ENCODE measurements at regions not wholly inside any gene's neighbourhood (a gene's known extent, or its start where the extent isn't known, plus 50 kb on each side); places are given as distances from the start of the nearest gene placed in this dataset.

GRCh38 chr14:46788994-46789393 is 137.4 kb upstream of the RPL10L start:
- no peaks in the 10 kb centered on the region for H3K27me3 ChIP-seq (ENCODE audit: control insufficient read depth, insufficient read depth, low read length)
- H3K9me1 ChIP-seq (ENCODE audit: insufficient read depth, low read length), result no peaks in the 10 kb centered on the region
- no peak overlapping the region for H2BK15ac ChIP-seq (ENCODE audit: low read depth, low read length)
- dilution Hi-C loops (cut with HindIII; ENCODE audit: low sequenced_read_pairs, unreplicated experiment) (no loop called here), in situ Hi-C loops (cut with MboI; ENCODE audit: low sequenced_read_pairs) (no loop called here), intact Hi-C loops (cut with micrococcal nuclease) (no loop called here)
- no peak overlapping the region for H3K4ac ChIP-seq (ENCODE audit: low read depth, low read length)
- no peak overlapping the region for H3K9ac ChIP-seq (ENCODE audit: low read depth, low read length)
- H3K4me2 ChIP-seq (ENCODE audit: low read depth, low read length), result no peak overlapping the region
- H3K23ac ChIP-seq (ENCODE audit: low read depth, low read length), result no peak overlapping the region
- H2AK9ac ChIP-seq (replicated peaks; ENCODE audit: low read depth, low read length, poor library complexity), result no peak overlapping the region
- ChIA-PET POLR2A (ENCODE audit: unreplicated experiment) (interaction anchor here (0.6 kb wide), 1 partner anchor 907 kb away, joined by 3 read pairs; no protein-coding TSS in a partner anchor), CTCF (no interaction called here)
- no peak overlapping the region for H4K91ac ChIP-seq (ENCODE audit: insufficient read depth, low read depth, low read length)
- no peak overlapping the region for H2BK5ac ChIP-seq (ENCODE audit: low read depth, low read length, poor library complexity, severe bottlenecking)
- no peaks in the 10 kb centered on the region for H3K36me3 ChIP-seq (ENCODE audit: control insufficient read depth, insufficient read depth, low read length)
- no peak overlapping the region for H2AFZ ChIP-seq (replicated peaks; ENCODE audit: low read length, poor library complexity)
- H2AK5ac ChIP-seq (ENCODE audit: low read depth, low read length), result no peak overlapping the region
- H3K9me3 ChIP-seq (ENCODE audit: control insufficient read depth, insufficient read depth, low read length), result 0 out of 2 replicates have a peak, but pooled peaks cover 1% of the 10 kb centered on the region
- no peaks in the 10 kb centered on the region for H3K4me1 ChIP-seq (ENCODE audit: control insufficient read depth, insufficient read depth, low read length)
- DNase-seq, result no peak
- H2BK120ac ChIP-seq (ENCODE audit: low read depth, low read length), result no peak overlapping the region
- H3K14ac ChIP-seq (replicated peaks; ENCODE audit: low read depth, low read length), result no peak overlapping the region
- no peak overlapping the region for H4K5ac ChIP-seq (ENCODE audit: low read depth, low read length)
- no CpG with 5 or more reads among the region's 2 CpGs for WGBS, 2 experiments (ENCODE audit: extremely low coverage in 2 of 2, insufficient read length in 1 of 2)
- no peak for TF ChIP-seq MXI1 (IDR thresholded peaks at IDR 0.05; ENCODE audit: borderline replicate concordance, low read depth, low read length)
- no peak for TF ChIP-seq RAD21 (IDR thresholded peaks at IDR 0.05; ENCODE audit: low read length)
- no peak for TF ChIP-seq BHLHE40 (IDR thresholded peaks at IDR 0.05; ENCODE audit: low read depth, low read length)
- TF ChIP-seq MAZ (IDR thresholded peaks at IDR 0.05; ENCODE audit: borderline replicate concordance, low read depth, low read length), result no peak
- peak; percentile 41; the same call in 1 of the 2 replicates for TF ChIP-seq NFE2L2 (IDR thresholded peaks at IDR 0.05; ENCODE audit: low read depth, low read length)
- no peak for TF ChIP-seq FOS (IDR thresholded peaks at IDR 0.05; ENCODE audit: low read depth, low read length)
- TF ChIP-seq USF2 (IDR thresholded peaks at IDR 0.05; ENCODE audit: low read depth, low read length), result no peak
- TF ChIP-seq RFX5 (IDR thresholded peaks at IDR 0.05; ENCODE audit: low read depth, low read length), result no peak
- no peak for ATAC-seq (ENCODE audit: low read depth)
- H3K4me3 ChIP-seq (ENCODE audit: insufficient read depth, low read depth, low read length), result no peak overlapping the region
- H4K20me1 ChIP-seq (ENCODE audit: insufficient read depth, low read length), result no peaks in the 10 kb centered on the region
- H3K79me1 ChIP-seq (ENCODE audit: low read depth in 1 of 2, low read length in 2 of 2), result no peaks in the 10 kb centered on the region
- H3K18ac ChIP-seq (ENCODE audit: low read depth, low read length), result no peak overlapping the region
- no peak overlapping the region for H2BK20ac ChIP-seq (ENCODE audit: low read depth, low read length)
- H3K27ac ChIP-seq (ENCODE audit: insufficient read depth, low read length), result no peak overlapping the region
- no peak overlapping the region for H4K8ac ChIP-seq (ENCODE audit: low read depth in 2 of 2, low read length in 2 of 2)
- no TSS peak for BruUV-seq (replicated peaks)
- no peak overlapping the region for H3K56ac ChIP-seq (ENCODE audit: extremely low read depth, insufficient read depth, low read length)
